ENCODE measurements at regions not wholly inside any gene's neighbourhood (a gene's known extent, or its start where the extent isn't known, plus 50 kb on each side); places are given as distances from the start of the nearest gene placed in this dataset.

DNA sequence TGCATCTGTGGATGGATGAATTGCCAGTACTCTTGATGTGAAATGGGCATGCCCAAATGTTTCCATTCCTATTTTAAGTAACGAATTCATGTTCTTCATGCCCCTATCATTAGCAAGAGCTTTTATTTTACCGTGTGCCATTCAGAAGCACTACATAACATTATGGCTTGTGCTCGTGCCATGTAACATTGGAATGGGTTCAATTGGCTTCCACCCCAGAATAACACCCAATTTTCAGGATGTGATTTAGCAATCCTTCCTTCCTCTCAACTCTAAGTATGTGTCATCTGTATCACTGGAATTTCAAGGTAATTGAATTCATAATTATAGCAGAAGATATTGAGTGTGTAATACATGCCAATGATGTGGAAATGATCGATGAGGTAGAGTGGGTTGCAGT lies 145.8 kb upstream of the TMPO start:
- no peak for DNase-seq

DNA sequence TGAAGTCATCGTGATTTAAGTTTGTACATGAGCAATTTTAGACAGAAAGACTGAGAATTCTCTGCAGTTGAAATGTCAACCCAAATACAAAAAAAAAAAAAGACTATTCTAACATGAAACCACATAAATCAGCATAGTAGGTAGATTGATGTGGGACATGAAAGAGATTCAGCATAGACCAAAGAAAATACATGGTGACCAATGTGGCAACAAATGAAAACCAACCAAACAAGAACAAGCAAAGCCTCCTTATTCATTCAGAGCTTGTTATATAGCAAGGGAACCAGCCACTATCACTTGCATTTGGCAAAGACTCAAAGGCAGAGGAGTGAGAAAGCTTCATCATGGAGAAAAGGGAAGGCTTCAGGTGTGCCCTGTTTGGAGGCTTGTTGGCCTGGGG lies 144.4 kb upstream of the TMPO start:
- DNase-seq: no peak

DNA sequence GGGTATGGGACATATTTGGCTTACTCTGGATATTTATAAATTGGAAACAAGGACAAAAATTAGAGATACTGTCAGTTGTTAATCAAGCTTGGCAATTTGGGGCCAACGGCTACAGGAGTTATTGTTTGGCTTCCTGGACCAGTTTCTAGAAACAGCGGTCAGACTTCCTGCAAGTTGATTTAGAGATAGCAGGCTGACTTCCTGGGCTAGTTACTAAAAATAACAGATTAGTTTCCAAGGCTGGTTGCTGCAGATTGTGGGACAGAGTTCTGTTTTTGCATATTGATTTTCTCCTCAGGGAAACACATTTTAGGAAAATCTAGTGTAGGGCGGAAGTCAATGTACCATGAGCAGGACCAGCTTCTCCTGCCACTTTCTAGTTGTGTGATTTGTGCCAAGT lies 144.0 kb upstream of the TMPO start:
- no peak for DNase-seq

DNA sequence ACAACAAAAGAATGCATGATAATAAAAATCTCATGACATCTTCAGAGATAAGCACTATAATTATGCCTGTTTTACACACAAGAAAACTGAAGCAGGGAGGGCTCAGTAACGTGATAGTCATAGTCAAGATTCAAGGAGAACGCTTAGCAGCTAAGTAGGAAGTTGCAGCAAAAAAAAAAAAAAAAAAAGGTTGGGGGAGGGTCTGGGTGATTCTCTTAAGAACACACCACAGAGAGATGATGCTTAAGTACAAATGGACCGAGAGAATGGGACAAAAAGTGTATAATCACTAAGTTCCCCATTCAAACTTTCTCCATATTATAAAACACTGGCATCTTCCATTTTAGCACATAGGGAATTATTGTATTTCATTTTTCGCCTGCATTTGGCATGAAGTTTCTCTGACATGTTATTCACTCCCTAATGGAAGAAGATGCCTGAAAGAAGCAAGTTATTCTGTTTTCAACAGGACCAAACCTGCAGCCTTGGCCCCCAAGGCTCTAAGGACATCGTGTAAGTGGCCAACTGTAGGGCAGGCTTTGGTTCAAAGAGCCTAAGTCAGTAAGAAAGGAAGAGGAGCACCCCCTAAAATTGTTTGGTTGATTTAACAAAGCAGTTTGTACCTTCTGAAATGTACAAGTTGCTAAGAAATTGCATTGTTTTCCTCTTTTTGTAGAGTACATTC lies 142.9 kb upstream of the TMPO start:
- DNase-seq: no peak

DNA sequence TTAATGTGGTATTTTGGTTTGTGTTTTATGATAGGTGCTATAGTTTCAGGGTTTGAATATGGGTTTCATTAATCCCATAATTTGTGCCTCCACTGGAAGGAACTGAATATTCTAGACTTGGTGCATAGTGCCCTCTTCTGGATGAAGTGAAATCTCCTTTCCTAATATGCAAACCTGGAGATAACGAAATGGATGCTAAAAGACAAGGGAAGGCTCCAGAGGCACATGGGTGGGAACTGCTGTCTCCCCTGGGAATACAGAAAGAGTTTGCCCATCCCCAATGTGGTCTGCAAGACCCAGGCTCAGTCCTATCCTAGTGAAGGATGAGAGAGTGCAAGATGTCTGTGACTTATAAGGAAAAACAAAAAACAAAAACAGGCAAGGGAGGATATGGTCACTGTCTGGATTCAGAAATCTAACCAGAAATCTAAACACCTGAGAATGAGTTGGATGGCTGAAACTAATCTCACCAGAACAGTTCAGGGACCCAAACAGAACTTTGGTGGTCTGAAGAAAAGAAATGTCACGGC lies 142.3 kb upstream of the TMPO start:
- DNase-seq: no peak

DNA sequence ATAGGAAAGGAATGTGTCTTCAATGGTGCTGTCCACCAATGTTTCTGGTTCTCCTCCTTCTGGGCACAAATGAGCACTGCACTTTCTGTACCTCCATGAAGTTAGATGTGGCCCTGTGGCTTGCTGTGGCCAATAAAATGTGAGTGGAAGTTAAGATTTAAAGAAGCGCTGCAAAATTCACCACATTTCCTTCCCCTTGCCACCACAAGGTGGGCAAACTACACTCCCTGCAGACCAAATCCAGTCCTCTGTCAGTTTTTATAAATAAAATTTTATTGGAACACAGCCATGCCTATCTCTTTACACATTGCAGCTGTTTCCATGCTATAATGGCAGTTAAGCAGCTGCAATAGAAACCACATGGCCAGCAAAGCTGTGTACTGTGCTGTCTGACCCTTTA lies 141.4 kb upstream of the TMPO start:
- no peak for DNase-seq

DNA sequence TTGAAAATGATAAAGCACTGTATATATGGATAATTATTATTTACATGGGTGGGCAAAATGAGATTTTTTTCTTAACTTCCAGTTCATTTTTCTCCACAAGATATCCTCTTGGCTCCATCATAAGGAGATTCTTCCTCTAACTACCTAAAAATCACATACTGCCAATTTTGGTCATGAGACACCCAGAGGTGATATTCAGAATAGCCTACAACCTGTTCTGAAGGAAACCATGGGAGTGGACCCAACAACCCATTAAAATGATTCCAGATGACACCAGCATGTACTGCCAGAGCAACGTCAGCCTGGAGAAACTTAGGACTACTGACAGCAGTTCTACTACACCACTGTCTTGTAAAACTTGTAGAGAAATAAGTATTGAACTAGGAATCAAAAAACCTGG lies 136.3 kb upstream of the TMPO start:
- no peak for DNase-seq

DNA sequence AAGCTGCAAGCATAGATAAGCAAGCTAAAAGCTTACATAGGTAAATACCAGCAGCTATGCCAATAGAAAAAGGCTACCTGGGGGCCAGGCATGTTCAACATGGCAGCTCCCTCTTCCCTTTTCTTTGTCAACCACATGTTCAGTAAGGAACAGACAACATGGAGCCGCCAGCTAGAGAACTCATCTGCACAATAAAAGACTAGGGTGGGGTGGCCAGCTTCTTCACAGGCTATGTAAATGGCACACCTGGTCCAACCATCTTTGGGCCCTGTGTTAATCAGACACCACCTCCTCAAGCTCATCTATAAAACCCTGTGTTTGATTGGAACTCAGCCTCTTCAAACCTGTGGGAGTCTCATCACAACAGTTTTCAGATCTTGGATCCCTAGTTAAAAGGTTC lies 129.7 kb upstream of the TMPO start:
- DNase-seq: no peak

DNA sequence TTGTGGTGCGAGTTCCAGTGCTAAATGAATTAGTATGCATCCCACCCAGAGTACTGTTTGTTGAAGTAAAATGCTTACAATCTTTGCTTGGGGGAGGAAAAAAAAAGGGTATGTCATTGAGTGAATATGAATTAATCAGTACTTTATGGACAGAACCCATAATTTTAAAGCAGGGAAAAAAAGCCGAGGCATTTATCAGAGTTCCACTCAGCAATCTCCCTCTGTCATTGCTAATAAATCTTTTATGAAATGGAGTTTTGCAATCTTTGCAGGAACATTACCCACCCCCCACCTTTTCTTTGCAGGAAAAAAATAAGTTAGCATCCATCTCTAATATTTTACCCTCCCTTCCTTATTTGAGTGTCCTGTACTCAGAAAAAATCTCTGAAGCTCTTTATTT lies 127.9 kb upstream of the TMPO start:
- no peak for DNase-seq

DNA sequence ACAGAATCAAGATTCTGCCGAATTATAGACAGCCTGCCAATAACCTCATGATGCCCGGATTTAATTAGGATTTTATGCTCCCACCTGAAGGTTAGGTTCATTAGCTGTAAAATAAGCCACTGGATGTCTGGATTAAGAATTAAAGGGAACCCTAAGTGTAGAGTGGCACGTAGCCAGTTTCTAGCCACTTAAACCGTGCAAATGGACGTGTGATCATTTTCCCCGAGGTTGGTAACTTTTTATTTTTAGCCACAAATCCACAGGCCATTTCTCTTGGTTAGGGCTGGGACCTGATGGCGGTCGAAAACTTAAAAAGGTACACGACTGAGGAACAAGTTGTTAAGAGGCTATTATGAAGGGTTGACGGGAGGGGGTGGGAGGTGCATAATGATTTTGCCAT lies 127.3 kb upstream of the TMPO start:
- no peak for DNase-seq

DNA sequence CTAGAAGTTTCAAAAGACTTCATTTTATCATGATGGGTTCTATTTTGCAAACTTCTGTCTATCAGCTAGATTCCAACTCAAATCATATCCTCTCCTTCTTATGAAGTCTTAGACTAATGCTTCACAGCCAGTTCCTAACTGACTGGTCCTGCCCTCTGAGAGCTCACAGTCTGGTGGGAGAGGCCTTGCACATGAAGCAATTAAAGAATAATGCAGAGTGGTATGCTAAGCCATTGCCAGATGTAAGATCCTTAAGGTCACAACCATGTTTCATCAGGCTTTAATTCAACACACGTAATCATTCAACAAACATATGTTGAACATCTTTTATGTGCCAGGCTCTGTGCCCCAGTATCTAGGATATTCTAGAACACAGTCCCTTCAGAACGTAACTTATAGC lies 125.8 kb upstream of the TMPO start:
- DNase-seq: no peak

DNA sequence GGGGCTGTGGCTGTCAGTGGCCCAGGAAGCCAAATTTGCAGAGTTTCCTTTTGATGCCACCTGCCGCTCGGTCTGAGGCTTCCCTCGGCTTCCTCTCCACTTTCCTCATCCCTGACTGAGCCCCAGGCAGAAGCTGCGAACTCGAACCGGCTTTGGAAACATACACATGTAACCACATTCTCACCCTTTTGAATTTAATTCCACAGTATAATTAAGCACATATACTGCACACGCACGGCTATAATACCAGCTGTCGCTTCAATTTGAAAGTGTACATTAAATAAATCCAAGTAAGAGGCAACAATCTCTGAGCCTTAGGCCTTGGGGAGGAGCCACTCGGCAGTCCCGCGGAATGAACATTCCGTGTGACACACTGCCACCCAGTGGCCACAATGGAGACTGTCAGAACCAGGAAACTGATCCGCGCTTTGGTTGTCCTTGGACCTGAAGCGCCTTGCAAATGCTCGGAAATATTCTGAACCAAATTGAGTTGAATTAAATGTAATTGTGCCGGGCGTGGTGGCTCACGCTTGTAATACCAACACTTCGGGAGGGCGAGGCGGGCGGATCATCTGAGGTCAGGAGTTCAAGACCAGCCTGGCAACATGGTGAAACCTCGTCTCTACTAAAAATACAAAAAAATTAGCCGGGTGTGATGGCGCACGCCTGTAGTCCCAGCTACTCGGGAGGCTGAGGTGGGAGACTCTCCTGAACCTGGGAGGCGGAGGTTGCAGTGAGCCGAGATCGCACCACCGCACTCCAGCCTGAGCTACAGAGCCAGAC lies 117.9 kb upstream of the TMPO start:
- peak; percentile 84 for DNase-seq

DNA sequence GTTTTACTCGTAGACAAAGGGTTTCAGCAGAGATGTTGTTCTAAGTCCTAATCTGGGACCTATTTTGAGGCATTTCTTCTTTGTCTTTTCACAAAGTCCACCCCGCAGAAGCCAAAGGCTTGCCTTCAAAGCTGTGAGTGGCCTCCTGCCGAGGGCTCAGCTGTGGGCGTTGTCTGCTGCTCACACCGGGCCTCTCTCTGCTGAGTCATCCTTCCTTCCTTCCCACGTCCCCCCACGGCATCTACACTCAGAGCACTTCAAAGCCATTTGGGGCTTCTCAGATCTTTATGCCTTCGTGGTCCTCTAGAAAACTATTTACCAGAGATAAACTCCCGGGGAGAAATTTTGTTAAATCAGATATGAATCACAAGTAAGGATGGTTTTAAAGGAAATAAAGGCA lies 115.9 kb upstream of the TMPO start:
- DNase-seq: peak; percentile 53

DNA sequence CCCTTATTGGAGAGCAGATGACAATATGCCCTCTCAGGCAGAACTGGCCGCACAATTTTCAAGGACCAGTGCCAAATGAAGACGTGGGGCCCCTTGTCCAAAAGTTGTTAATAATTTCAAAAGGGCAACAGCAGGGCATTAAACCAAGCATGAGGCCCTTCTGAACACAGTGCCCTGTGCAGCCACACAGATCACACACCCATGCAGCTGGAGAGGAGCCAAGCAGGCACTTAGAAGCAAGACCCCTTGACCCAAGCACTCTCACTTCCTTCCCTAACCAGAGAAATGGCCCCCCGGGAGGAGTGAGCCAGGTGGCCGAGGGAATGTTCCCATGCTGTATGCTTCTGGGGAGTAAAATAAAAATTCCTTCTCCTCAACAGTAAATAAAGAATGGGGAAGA lies 114.0 kb upstream of the TMPO start:
- no peak for DNase-seq

DNA sequence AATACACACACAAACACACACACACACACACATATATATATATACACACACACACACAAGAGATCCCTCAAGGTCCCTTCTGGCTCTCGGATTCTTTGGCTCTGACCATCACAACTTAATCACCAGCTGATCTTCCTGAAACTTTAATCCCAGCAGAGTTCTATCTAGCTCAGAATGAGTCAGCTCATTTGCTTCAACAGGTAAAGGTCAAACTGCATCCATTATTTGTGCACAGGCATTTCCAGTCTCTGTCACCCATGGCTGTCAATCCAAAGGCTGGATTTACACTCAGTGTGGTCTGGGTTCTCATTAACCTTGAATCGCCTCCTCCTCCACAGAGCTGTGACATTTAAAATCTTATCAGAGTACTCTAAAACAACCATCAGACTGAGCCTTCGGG lies 113.3 kb upstream of the TMPO start:
- no peak for DNase-seq

DNA sequence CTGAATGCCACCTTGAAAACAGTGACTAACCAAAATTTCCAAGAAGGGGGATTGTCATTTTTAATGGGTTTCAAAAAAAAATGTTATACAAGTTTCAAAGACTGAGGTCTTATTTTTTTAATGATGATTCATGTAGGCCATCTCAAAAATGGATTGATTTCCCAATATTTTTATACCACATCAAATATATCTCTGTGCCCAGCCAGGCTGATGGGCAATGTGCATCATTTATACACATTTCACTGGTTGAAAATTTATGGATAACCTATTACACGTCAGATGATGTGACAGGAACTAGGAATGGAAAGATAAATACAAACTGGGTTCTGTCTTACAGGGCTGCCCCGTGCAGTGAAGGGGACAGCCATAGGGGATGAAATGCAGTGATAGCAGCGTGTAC lies 112.7 kb upstream of the TMPO start:
- DNase-seq: no peak

DNA sequence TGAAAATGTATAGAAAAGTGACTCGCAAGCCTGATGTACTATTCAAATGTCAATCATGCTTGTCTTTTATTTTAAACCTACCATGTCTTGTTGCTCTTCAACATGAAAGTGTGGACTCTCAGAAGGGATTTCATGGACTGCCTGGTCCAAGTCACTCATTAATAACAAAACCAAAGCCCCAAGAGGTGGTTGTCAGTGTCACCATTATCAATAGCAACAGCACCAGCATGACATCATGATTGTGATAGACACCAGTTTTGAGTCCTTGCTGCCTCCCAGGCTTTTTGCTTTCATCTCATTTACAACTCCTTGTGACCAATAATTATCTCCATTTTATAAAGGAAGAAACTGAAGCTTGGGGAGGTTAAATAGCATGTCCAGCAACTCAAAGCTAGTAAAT lies 112.0 kb upstream of the TMPO start:
- no peak for DNase-seq

DNA sequence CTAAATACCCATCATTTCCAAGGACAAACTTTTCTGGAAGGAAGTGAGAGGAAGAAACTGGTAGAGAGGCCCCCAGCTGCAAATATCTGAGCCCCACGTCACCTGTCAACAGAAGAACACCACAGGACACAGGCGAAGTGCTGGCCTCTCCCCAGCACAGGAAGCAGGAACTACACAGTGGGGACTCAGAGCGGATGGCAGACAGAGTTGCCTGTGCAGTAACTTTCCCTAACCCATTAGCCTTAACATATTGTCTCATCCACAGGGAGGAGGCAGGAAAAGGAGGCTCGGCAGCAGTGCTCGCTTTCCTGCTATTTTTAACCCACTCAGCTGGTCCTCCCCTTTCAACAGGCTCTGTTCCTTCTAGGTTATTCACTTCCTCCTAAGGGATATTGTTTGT lies 111.5 kb upstream of the TMPO start:
- DNase-seq: no peak

DNA sequence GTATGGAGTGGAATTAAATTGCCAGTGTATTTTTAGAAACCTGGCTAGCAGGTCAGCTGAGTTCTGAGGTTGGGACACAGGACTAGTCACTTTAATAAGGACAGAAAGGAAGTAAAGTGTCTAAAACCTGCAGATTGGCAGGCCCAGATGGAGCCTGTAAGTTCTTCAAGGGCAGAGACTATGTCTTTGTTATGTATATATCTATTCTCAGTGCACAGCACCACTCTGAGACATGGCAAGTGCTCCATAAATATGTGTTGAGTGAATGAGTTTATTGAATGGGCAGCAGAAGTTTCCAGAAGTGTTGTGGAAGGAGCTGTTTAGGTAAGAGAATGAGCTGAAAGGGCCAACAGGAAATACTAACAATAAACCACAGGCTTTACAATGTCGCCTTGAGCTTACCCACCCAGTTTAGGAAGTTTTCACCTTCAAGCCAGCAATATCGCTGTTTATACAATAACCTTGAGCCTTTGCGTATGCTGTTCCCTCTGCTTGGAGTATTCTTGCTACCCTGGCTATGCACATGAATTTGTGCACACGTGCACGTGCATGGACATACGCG lies 109.5 kb upstream of the TMPO start:
- no peak for DNase-seq

DNA sequence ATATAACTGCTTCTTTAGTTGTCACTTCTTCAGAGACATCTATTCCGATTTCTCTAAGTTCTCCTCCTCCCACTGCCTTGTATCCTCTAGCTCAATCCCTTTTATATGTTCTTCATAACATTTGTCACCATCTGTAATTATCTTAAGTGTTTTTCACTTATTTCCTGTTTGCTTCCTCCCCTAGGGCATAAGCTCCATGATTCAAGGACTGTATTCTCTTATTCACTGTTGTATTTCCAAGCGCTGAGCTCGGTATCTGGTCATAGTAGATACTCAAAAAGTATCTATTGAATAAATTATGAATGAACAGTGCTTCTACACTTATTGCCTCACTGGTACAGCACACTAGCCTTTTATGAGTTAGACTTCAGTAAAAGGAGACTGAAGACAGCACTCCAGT lies 109.0 kb upstream of the TMPO start:
- no peak for DNase-seq

DNA sequence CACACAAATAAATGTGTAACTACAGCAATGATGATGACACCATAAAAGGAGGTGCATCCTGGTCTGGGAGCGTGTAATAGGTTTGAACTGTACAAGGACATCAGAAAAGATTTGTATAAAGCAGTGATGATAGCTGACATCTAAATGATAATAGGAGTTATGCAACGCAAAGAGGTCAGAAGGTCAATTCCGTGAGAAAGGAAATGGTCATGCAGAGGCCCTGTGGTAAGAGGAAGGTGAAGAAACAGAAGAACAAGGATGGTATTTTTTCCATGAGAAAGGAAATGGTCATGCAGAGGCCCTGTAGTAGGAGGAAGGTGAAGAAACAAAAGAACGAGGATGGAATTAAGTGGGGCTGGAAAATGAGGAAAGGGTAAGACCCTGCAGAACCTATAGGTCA lies 106.7 kb upstream of the TMPO start:
- no peak for DNase-seq

DNA sequence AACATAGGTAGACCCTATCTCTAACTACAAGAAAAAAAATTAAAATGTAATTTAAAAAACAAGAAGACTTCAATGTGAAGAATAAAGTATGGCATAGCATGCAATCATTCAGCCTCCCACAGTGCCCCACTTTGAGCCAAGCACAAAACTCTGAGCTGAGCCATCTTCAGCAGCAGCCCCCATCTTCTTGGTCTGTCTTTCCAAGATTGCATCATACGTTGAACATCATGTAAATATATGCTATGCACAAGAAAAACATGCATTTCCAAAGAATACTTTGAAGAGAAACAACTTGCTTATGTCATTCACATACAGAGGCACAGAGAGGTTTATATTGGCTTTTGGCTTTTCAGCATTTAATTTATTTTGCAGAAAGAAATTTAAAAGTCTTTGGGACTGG lies 105.8 kb upstream of the TMPO start:
- DNase-seq: no peak

DNA sequence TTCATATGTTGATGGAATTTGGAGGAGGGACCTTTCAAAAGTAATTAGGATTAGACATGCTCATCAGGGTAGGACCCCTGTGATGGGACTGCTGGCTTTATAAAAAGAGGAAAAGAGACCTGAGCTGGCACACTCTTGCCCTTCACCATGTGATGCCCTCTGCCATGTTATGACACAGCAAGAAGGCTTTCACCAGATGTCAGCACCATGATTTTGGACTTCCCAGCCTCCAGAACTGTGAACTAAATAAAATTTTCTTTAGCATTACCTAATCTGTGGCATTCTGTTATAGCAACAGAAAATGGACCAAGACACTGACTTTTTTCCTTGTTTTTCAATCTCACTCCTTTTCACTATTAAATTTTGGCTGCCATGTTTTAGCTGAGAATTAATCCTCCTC lies 105.0 kb upstream of the TMPO start:
- DNase-seq: no peak

DNA sequence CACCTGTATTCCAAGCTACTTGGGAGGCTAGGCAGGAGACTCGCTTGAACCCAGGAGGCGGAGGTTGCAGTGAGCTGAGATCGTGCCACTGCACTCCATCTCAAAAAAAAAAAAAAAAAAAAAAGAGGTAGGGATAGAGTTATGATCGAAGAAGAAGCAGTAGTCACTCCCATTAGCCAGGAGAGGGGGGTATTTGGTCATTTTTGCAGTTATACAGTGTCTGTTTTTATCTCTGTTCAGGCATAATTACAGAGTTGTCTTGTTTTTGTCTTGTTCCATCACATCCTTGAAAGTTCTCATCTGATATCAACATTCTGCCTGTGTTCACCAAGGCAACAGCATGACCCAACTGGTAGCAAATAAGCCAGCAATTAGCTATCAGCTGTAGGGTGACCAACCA lies 98.5 kb upstream of the TMPO start:
- no peak for DNase-seq

All from CD4-positive, alpha-beta T cell treated with Interleukin-12 subunit alpha and Interleukin-12 subunit beta, for 1 hour (primary cell).